Esophagus muscularis mucosa (tissue), 3 donors: ENCODE measurements at regions not wholly inside any gene's neighbourhood (a gene's known extent, or its start where the extent isn't known, plus 50 kb on each side); places are given as distances from the start of the nearest gene placed in this dataset.

Experiments
- CTCF ChIP-seq, 3 experiments: fragments of 200-600 bp in 2 of 3; fragments of 450-650 bp in 1 of 3; sonication (generic) in 2 of 3; IDR thresholded peaks; one replicate each; pipeline ENCODE4 v1.5.1; 2017 to 2019; ENCODE audit warnings: antibody characterized with exemption in 3 of 3, mild to moderate bottlenecking in 2 of 3, moderate library complexity in 1 of 3
- POLR2A ChIP-seq: fragments of 450-650 bp; IDR thresholded peaks from one replicate; pipeline ENCODE4 v1.6.1; 2017; ENCODE audit warnings: antibody characterized with exemption, moderate library complexity, mild to moderate bottlenecking, low read depth

DNA sequence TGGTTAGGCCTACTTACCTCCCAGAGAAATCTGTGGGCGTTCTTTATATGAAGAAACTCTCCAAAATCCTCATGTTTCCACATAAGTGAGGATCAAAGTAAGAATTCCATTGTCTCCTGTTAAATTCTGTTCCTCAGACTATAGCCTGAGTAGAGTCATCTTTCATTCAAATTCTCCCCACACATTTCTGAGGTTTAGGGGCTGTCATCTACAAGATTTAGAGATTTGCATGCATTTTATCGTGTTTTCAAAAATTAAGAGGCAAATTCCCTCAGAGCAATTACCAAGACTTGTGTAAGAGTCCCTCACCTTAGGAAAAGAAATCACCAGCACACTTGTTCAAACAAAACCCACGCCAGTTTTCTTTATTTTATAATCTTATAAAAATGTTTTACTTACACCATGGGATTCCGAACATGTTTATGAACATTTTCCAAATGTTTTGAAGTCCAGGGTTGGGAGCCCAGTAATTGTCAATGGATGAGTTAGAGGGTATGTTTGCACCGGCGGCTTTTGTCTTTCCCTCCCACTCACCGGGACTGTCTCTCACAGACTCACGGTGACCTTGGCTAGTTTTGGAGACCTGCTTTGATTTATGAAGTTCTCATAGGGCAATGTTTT is 367.6 kb downstream of the ENC1 start:
- TF ChIP-seq CTCF (IDR thresholded peaks at IDR 0.05) (no peak), POLR2A (no peak)
